LHCN-M2 (cell line): ENCODE measurements at regions not wholly inside any gene's neighbourhood (a gene's known extent, or its start where the extent isn't known, plus 50 kb on each side); places are given as distances from the start of the nearest gene placed in this dataset.
"Not testable (repeated sequence)": the region's sequence is repeated elsewhere in the genome, so short reads cannot be mapped to it uniquely, and the experiment has no call there.

ENCODE experiments used
- DNase-seq: peaks from one replicate; pipeline ENCODE4 v3.0.0-alpha.2; 2012; ENCODE audit warnings: low read depth

DNA sequence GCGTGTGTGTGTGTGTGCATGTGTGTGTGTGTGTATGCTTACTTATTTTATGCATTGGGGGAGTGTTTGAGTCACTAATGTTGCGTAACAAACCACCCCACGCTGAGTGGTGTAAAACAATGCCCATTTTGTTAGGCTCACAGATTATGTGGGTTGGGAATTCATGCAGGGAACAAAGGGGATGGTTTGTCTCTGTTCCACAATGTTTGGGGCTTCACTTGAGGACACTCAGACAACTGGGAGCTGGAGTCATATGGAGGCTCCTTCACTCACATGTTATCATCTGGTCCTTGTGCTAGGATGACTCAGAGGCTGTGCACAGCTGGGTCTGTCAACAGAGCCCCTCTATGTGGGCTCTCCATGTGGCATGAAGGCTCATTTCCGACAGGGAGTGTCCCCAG is 51.3 kb upstream of the LARGE1 start:
- no peak for DNase-seq

DNA sequence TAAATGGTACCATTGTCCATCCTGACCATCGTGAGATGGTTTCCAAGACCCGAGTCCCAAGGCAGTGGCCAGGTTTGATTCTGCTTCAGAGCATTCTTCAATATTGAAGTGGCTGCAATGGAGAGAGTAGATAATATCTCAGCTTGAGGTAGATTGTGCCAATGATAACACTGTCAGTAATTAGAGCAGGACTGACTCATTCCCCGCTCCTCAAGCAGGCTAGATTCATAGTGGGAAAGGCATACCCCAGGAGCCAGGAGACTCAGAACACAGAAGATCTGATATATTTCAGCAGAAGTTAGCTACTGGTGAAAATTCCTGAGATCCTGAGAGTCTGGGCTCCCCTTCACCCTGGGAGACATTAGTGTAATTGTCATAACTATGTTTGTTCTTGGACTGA is 55.6 kb upstream of the LARGE1 start:
- no peak for DNase-seq

DNA sequence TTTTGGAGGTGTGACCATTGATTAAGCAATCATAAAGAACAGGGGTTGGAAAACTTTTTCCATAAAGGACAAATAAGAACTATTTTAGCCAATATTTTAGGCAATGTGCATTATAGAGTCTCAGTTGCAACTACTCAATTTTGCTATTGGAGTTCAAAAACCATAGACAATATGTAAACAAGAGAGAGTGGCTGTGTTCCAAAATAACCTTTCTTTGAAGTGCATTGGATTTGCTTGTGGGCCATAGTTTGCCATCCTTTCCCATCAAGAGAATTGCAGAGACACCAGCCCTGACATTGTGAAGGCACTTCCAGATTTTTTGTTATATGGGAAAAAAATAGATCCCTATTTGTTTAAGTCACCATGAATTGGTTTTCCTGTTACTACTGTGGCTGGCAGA is 63.3 kb upstream of the LARGE1 start:
- no peak for DNase-seq

DNA sequence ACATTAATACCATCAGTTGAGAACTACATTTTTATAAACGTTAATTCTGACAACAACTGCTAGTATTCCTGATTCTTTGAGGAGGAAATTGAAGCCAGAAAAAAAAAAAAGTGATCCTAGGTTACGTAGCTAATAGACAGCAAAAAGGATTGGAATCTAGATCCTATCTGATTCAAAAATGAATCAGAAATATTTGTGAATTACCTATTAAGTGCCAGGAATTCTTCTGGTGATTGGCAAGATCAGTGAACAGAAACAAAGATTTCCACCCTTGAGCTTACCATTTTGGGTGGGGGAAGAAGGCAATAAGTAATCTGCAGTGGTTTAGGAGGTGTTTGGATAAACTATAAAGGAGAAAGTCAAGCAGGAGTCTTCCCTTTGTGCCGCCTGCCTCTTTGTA is 63.9 kb upstream of the LARGE1 start:
- no peak for DNase-seq

DNA sequence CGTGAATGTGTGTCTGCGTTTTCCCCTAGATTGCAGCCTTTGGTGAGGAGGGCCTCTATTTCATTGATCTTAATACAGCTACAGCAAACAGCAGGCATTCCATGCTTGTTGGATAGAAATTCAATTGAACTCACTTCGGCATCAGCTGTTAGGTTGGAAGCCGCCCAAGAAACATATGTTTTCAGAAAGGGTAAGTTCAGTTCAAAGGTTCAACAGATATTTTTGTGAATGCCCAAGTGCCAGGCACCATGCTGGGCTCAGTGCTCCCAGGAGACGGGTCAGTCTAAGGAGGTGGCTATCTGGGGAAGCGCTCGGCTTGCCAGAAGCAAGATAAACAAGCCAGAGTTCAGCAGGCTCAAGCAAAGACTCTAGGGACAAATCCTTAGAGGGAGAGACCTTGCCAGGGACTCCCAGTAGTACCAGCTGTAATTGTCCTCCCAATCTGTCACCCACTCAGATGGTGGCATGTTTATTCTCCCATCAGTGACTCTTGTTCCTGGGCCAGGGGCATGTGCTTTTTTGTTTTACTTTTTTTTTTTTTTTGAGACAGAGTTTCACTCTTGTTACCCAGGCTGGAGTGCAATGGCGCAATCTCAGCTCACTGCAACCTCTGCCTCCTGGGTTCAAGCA is 64.5 kb upstream of the LARGE1 start:
- no peak for DNase-seq

DNA sequence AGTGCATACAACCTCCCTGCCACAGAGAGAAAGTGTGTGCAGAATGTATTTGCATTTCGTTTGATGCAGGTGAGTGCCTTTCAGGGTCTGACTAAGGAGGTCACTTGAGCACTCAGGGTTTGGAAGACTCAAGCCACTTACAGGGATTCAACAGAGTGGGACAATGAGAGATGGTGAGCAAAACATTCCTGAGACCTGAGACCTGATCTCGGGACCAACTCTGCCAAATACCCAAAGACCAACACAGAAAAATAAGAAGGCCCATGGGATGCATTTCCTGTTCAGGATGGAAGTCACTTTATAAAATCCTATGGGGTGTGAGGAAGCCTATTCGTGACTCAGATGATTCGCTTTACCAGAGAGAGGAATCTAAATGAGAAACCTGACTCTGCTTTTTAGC is 65.2 kb upstream of the LARGE1 start:
- no peak for DNase-seq

DNA sequence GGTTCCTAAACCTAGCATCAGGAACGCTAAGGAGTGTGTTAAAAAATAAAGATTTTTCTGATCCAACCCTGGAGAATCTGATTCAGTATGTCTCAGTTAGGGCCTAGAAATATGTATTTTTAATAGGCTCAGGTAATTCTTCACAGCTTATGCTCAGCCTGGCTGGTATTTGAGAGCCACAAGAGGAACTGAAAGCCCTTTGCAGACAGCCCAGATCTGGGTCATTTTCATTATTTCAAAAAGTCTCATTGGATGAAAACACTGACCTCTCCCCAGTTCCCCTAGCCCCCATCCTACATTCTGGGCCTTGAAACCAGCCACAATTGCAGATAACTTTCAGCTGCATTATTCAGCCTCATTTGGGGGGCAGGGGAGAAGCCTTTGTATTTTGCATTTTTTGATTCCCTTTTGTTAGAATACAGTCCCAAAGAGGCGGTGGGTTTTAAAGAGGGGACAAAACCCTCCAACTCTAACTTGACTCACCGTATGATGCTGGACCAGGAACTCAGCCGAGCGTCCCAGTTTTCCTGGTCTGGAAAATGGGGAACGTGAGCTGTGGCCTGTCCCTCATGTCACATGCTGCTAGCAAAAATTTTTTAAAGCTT is 66.0 kb upstream of the LARGE1 start:
- DNase-seq = no peak

DNA sequence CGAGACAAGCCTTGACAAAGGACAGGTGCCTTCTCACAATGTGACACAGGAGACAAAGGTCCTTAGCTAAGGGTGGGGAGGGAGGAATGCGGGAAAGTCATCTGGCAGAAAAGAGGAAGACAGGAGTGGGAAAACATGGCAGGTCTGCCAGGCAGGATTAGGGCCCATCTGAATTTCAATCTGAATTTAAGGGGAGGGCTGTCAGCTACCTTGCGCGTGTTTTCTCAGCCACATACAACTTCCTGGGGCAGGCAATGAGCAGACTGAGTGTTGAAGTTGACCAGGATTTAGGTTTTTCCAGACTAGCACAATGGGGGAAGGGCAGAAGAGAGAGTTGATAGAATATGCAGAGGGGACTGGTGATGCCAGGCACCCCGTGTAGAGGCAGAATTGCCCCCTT is 66.7 kb upstream of the LARGE1 start:
- DNase-seq = no peak

DNA sequence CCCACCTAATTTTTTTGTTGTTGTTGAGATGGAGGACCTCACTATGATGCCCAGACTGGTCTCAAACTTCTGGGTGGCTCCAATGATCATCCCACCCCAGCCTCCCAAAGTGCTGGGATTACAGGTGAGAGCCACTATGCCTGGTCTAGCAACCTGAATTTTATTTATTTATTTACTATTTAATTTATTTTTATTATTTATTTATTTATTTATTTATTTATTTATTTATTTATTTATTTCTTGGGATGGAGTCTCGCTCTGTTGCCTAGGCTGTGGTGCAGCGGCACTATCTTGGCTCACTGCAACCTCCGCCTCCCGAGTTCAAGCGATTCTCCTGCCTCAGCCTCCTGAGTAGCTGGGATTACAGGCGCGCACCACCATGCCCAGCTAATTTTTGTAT is 69.0 kb upstream of the LARGE1 start:
- not testable (repeated sequence) for DNase-seq

DNA sequence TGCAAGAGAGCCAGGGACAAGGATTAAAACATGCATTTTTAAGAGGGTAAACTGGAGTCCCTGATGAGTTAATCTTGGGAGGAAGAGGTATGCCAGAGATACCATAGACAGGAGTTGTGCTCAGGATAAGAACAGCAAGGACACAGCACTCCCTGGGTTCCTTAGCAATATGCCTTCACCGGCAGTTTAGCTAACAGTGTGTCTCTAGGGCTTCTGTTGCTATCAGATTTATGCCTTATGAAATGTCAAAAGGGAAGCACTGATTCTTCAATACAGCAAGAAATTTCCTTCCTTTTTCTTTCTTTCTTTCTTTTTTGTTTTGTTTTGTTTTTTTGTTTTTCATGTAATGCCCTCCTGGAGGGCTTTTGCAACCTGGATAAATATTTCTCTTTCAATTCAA is 71.3 kb upstream of the LARGE1 start:
- no peak for DNase-seq

DNA sequence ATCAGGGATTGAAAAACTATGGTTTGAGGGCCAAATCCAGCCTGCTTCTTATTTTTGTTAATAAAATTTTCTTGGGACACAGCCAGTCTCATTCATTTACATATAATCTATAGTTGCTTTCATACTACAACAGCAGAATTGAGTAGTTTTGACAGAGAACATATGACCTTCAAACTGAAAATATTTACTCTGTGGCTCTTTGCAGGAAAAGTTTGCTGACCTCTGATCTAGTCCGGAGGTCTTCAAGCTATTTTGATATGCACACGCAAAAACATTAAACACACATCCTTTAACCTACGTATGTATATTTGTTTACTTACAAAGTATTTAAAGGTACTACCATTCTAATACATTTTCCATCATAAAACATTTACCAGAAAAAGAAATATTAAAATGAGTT is 76.5 kb upstream of the LARGE1 start:
- no peak for DNase-seq

DNA sequence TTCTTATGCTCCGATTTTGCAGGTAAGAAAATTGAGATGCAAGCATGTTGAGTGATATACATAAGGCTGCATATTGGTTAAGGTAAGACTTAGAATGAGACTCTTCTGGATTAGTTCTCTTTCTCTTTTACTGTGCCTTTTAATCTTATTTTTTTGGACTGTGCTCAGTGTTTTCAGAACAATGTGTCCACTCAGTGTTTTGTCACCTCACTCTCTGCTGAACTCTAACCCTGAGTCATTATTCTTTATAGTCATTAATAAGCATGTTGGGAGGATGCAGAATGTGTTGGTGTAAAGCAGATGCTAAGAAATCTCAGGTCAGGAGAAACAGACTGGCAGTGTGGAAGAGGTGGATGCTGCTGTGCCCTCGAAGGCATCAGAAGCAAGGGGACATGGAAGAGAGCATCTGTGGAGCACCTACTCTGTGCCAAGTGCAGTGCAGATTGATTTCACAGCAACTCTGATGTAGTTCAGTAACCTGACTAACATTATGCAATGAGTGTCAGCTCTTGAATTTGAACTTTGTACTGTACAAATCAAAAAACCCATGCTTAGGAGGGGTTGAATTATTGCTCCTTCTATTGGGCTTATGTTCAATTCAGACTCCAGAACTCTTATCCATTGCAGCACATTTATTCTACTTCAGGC is 80.7 kb upstream of the LARGE1 start:
- no peak for DNase-seq

DNA sequence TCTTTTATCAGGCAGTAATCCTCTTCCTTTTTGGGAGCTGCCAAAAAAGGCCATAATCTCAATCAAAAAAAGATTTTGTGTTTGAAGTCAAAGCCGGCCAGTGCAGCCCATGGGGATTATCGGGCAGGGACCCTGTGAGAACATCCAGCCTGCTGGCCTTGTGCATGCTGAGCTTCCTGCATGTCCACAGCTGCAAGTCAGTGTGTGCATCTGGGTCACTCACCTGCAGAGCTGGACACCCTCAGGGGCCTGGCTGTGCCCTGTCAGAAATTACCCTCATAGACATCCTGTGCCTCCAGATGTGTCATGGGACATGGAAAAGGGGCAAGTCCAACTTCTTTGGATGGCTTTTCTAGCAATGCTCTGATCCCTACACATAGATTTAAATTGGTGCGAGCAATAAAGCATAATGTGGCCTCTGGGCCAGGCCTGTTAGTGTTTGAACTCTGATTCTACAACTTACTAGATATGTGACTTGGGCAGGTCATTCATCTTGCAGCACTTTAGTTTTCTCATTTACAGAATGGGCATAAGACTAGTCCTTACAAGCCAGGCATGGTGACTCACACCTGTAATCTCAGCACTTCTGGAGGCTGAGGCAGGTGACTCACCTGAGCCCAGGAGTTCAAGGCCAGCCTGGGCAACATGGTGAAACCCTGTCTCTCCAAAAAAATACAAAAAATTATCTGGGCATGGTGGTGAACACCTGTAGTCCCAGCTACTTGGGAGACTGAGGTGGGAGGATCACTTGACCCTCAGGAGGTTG is 81.6 kb upstream of the LARGE1 start:
- no peak for DNase-seq

DNA sequence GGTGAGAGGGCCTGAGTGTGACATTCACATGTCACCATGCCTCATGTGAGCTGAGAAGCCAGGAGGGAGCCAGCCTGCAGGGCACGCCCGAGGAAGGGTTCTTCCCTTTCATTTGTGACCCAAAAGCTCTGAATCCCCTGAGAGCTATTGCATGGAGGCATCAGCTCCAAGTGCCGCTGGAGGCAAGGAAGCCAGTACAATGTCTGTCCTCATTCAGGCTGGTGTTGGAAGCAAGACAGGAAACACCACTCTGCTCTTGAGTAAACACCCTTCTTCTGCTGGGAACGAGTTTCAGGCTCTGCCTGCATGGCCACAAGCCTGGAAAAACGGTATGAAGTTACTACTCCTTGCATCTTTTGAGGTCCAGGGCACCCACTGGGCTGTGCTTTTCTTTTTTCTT is 83.8 kb upstream of the LARGE1 start:
- no peak for DNase-seq

DNA sequence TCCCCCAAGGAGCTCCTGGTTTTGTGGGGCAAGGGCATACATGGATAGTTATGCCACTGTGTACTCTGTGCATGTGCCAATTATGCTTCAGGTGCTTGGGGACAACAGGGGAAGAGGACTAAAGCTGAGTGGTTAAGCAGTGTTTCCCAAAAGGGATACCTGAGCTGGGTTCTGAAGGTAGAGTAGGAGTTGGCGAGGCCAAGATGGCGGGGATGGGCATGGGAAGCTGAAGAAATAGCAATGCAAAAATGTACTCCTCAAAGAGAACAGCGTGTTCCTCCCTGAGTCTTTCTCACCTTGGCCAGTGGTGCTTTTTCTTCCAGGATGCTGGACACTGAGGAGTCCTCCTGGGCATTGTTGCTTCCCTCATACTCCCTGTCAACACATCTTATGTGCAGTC is 90.0 kb upstream of the LARGE1 start:
- DNase-seq = no peak

DNA sequence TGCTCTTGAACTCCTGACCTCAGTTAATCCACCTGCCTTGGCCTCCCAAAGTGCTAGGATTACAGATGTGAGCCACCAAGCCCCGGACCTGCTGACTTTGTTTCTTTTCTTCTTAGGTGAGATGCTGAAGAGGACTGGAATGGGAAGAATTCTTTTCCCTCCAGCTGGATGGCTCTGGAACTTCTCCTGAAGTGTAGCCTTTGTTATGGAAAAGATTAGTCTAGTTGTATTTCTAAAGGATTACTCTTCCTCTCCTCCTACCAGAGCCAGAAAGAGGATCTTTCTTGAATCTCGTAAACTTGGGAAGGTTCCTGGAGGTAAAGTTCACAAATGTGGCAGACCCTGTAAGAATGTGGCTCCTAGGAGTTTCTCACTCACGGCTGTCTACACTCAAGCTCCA is 95.4 kb upstream of the LARGE1 start:
- DNase-seq = no peak

DNA sequence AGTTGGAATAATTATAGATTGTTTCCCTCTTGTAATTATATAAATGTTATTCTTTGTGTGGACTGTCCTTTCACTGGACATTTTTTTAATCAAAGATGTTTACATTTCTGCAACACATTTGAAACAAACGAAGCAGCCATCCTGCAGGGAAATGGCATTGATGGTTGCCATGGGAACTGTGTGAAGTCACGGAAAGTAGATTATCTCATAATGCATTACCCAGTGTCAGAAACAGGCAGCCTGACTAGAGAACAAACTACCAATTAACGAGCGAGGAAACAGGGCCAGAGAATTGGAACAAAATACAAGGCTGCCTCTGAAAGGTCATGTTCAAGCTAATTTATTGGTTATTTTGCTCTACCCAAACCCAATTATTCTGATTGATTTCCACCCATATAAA is 96.9 kb upstream of the LARGE1 start:
- DNase-seq = no peak

DNA sequence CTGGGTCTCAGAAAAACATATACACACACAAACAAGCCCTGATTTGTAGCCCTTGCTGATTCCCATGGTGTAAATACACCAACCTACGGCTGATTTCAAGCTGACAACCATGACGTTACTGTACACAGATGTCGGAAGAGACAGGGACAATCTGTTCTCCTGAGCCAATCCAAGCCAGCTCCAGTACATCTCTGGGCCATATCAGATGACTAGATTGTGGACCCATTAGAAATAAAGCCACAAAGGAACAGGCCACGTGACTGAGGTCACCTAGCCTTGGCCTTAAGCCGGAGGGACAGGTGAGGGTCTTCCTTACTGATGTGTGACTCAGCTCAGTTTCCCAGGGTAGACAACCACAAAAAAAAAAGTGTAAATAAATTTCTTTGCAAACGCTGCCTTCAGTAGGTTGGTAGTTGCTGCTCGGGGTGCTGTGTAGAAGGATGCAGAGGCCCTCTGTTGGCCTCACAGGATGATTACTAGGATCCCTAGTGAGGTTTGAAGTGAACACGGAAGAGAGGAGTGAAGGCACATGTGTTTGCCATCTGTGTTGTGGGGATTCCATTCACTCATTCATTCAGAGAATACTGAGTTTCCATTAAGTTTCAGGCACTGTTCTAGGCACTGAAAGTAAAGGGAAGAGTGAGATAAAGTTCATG is 99.0 kb upstream of the LARGE1 start:
- DNase-seq = no peak

DNA sequence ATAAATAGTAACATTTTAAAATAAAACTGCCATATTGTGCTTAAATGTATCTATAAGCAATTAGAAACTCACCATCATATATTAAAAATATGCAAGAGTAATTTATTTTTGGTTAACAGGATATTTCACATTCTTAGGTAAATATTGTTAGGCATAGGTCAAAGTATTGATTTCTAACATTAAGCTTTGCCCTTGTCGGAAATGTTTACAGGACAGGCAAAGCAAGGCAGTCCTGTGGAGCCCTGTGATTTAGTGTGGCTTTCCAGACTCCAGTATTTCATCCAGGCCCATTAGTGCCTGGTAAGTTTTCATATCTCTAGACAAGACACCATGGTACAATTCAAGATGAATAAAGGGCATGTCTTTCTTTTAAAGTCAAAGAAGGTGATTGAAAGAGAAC is 114.9 kb upstream of the LARGE1 start:
- no peak for DNase-seq

DNA sequence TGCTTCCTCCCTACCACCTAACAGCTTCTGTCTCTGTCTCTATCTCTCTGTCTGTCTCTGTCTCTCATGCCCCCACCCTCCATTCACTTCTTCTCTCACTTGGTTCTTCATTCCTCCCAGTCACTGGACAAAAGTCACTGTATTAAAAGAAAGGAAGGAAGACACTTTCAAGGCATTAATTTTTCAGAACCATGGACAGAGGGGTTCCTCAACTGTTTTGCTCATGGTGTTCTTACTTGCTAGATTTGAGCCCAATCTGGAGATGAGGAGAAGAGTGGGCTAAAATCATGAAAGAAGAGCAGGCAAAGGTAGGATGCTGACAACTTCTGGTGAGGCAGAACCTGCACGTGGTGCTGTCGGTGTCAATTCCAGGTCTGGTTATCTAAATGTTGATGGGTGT is 116.7 kb upstream of the LARGE1 start:
- DNase-seq = no peak

DNA sequence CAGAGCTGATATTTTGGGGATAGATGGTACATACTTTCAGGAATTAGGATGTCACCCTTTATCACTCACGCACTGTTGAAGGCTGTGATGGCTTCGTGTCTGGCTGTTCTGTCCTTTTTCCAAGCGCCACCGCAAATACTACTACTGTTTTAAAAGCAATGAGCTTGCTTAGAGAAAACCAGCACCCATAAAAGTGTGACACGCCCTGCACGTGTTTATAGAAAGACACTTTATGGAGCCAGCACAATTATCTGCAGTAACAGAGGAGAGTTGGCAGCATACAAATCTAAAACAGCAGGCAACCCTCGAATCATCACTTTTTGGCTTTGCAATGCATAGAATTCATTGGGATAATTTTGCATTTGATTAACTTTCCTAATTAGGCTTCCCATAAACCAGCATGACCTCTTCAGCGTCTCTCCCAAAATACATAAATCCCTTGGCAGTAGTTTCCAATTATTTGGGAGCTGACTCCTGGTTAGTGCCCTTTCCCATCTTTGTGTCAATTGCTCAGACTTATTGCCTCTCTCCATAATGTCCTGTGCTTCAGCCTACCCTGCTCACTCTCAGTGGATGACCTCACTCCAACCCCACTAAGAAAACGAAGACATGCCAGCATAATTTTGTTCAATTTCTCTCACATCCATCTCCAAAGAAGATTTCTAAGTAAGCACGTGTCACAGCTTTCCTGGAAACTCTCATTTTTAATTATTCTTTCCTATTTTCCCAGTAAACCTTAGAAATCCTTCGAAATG is 118.7 kb upstream of the LARGE1 start:
- DNase-seq = no peak

DNA sequence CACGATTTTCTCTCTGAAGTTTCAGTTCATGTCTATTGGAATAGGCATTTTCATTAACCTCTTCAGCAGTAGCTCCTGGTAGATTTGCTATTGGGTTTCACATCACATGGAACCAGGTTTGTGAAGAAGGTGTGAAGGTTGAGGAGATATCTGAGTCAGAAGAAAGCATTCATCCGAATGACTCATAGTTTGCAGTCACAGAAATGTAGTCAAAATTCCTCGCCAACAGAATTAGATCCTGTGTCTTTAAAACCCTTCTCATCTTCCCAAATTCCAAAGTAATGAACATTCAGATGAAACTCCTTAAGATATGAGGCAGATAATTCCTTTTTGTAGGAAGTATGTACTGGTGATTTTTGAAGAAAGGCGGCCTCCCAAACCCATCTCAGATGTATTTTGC is 125.0 kb upstream of the LARGE1 start:
- DNase-seq = no peak
